AG10803 (cell line): ENCODE measurements at regions not wholly inside any gene's neighbourhood (a gene's known extent, or its start where the extent isn't known, plus 50 kb on each side); places are given as distances from the start of the nearest gene placed in this dataset.

Source experiments
- DNase-seq: peaks from one replicate; pipeline ENCODE4 v3.0.0; 2010; ENCODE audit warnings: low read depth
- H3K4me3 ChIP-seq: 2 replicates; pipeline ENCODE4 v1.5.1; 2011; ENCODE audit warnings: mild to moderate bottlenecking, low read length, control low read depth
- CTCF ChIP-seq: conservative IDR thresholded peaks from 2 replicates; pipeline ENCODE4 v1.5.1; 2011; ENCODE audit warnings: mild to moderate bottlenecking, low read length, control low read depth, inconsistent platforms

GRCh38 chr13:90401150-90401549 is 946.3 kb upstream of the MIR17HG start:
- no peak for DNase-seq
- no peak for TF ChIP-seq CTCF
- no peak overlapping the region for H3K4me3 ChIP-seq

- DNase-seq = no peak
- no peak overlapping the region for H3K4me3 ChIP-seq
- no peak for TF ChIP-seq CTCF
Measured at GRCh38 chr13:90402102-90402501, 945.4 kb upstream of the MIR17HG start.

- peak; percentile 4 for DNase-seq
- no peak overlapping the region for H3K4me3 ChIP-seq
- no peak for TF ChIP-seq CTCF
Measured at GRCh38 chr13:90402613-90403012, 944.9 kb upstream of the MIR17HG start.

GRCh38 chr13:90403330-90404082 is 944.0 kb upstream of the MIR17HG start:
- no peak for DNase-seq
- no peak overlapping the region for H3K4me3 ChIP-seq
- no peak for TF ChIP-seq CTCF

GRCh38 chr13:90405301-90405700 is 942.2 kb upstream of the MIR17HG start:
- no peak overlapping the region for H3K4me3 ChIP-seq
- DNase-seq = peak; percentile 11
- TF ChIP-seq CTCF = no peak

- no peak overlapping the region for H3K4me3 ChIP-seq
- no peak for TF ChIP-seq CTCF
- DNase-seq = no peak
Measured at GRCh38 chr13:90412980-90413379, 934.5 kb upstream of the MIR17HG start.

GRCh38 chr13:90413548-90413947 is 933.9 kb upstream of the MIR17HG start:
- no peak for TF ChIP-seq CTCF
- DNase-seq = no peak

More at GRCh38 chr13:90413548-90413947, 933.9 kb upstream of the MIR17HG start:
- H3K4me3 ChIP-seq = no peak overlapping the region
